SK-MEL-5 (cell line): ENCODE measurements at regions not wholly inside any gene's neighbourhood (a gene's known extent, or its start where the extent isn't known, plus 50 kb on each side); places are given as distances from the start of the nearest gene placed in this dataset.
"Not testable (repeated sequence)": the region's sequence is repeated elsewhere in the genome, so short reads cannot be mapped to it uniquely, and the experiment has no call there.

Experiments
- DNase-seq: peaks from one replicate; pipeline ENCODE4 v3.0.0-alpha.2; 2016; ENCODE audit warnings: low read depth, low spot score
- in situ Hi-C: cut with HindIII; loops from 2 replicates; pipeline ENCODE4 v1.10.0; 2016; ENCODE audit warnings: low sequenced_read_pairs, high pct_unique_total_duplicates, low pct_unique_long_range_greater_than_20kb

DNA sequence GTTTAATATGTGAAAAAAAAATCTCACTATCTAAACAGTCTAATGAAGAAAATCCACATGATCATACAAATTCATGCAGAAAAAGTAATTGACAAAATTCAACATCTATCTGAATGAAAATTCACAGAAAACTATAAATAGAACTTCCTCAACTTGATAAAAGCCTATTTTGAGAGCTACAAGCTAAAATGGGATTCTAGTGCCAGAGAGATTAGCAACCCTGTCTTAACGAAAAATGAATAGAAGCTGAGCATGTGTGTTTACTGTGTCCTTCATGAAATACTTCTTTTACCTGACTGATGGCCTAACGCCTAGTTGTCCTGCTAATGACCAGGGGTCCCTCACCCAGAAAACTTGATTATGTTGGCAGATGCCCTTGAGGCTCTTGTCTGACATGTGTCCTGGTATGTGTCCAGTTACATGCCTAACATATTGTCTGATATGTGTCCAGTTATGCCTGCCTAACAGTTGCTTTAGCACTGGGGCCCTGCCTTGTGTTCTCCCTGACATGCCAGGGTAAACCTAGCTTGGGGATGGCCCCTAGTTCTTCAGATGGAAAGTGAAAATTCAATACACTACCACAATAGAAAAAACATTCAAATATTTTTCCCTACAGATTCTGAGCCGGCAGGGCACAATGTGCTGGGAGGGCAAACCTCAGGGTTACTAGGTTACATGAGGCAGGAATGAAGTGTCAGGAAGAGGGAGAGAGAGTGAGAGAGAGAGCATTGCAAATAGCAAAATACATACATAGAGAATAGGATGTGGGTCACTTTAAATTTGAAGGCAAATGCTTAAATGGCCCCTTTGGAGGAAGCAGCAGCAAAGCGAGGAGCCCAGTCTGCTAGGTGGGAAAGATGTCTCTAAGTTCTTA lies 834.0 kb downstream of the CDH11 start:
- in situ Hi-C loops, result no loop called here
- DNase-seq, result no peak

DNA sequence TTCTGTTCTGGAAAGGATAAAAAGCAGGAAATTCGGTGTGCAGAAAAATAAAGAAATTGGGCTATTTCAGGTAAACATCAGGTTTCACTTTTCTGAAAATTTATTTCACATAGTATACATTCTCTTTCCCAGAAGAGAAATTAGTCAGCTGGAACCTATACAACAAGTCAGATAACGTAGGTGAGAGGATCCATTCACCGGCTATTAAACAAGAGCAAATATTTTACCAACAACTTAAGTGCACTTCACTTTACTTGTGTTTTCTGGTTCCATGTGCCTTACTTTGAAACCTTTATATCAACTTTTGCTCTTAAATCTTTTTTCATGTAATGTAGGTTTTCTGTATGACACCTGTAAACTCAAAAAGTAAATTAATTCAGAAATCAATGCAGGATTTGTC lies 839.7 kb downstream of the CDH11 start:
- in situ Hi-C loops, result no loop called here
- DNase-seq, result no peak

DNA sequence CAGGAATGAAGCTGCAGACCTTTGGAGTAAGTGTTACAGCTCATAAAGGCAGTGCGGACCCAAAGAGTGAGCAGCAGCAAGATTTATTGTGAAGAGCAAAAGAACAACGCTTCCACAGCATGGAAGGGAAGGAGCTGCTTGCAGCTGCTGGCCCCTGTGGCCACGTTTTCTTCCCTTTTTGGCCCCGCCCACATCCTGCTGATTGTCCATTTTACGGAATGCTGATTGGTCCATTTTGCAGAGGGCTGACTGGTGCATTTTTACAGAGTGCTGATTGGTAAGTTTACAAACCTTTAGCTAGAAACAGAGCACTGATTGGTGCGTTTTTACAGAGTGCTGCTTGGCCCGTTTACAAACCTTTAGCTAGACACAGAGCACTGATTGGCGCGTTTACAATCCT lies 841.5 kb downstream of the CDH11 start:
- no peak for DNase-seq
- in situ Hi-C loops, result no loop called here

DNA sequence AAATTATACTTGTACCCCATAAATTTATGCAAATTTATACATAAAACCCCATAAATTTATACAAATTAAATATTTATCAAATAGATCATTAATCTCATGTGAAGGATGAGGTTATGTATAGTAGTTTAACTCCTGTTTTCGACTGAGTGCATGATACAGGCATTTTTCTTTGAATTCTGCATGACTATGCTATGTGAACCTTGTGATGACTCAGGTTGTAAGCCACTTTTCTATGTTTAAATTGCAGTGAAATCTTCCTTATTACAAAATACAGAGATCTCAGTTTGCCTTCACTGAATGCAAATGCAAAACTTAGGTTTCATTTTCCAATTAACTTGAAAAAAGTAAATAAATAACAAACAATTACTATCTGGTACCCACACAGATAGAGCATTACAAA lies 843.7 kb downstream of the CDH11 start:
- in situ Hi-C loops, result no loop called here
- no peak for DNase-seq

DNA sequence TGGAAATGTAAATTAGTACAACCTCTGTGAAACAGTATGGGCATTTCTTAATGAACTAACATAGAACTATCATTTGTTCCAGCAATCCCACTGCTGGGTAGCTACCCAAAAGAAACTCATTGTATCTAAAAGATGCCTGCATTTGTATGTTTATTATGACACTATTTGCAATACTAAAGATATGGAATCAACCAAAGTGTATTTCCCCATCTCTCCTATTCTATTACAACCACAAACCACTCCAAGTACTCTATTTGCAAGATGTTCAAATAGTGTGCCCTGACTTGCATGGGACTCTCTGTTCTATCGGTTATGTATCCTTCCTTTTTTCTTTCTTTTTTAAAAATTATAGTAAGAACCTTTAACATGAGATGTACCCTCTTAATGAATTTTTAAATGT lies 845.2 kb downstream of the CDH11 start:
- in situ Hi-C loops, result no loop called here
- no peak for DNase-seq

DNA sequence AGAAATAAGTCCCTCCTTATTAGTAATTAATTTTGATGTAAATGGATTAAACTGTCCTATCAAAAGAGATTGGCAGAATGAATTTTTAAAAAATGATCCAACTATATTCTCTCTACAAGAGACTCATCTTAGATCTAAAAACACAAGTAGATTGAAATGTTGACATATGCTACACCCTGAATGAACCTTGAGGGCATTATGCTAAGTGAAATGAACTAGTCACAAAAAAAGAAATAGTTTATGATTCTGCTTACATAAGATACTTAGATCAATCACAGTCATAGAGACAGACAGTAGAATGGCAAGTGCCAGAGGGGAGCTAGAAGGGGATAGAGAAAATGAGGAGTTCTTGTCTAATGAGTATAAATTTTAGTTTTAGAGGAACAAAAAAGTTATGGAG lies 849.8 kb downstream of the CDH11 start:
- DNase-seq, result no peak
- in situ Hi-C loops, result no loop called here

DNA sequence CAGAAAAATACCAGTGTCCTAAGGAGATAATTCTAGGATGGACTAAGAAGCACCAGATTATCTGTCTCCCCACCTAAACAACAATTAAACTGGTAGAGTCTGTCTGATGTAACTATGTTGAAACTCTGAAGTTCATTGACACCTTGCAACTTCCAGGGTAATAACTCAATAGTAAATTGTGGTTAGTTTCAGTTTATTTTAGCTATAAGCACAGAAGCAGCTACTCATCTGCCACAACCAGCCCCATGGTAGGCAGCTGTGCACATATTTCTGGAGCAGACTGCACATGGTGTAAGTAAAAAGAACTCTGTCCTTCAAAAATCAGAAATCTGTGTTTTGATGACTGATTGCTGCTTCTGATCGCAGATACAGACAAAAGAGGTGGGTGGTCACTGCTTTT lies 852.1 kb downstream of the CDH11 start:
- in situ Hi-C loops, result no loop called here
- DNase-seq, result no peak

DNA sequence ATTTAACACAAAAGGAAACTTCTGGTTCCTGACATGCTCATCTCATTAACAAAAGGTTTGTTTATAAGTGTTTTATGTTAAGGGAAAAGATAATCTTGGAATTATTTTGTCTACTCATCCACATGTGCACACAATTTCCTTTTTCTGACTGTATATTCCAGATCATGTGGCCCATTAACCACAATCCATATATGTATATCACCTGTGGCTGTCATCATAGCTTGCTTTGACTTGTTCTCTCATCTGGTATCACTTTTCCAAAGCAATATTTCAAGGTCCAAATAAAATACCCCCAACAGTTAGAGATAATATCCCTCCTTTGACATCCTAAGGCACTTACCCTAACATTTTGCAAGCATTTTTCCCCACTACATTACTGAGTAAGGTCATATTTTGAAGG lies 856.1 kb downstream of the CDH11 start:
- no peak for DNase-seq
- in situ Hi-C loops, result no loop called here

DNA sequence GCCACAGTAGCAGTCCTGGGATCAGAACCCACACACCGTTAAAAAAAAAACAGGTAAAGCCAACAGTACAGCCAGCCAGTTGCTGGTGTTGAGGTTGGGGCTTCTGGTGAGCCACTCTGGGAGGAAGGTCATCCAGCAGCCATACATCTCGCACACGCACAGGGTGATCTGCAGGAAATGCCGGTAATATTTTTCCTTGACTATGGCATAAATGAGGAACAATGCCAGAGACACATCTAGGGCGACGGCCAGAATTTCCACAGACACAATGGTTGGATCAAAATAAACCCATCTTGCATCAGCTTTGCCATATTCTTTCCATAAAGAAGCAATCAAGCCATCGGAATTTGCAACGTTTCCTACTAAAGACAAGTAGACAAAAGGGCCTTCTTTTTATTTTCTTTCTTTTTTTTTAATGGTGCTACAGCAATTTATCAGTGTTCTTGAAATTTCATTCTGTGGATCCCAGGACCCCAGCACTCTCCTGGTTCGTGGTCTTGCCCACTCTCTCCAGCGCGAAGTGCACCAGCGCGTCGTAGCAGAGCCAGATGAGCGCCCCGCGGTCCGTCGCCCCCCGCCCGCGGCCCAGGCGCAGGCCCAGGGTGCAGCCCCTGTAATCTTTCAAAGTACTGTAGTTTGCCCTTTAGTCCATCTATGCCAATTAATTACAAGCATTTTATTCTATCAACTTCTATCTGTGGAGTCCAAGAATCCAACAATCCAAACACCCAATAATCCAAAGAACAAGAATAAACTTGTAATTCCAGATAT lies 861.0 kb downstream of the CDH11 start:
- DNase-seq, in situ Hi-C loops: not testable (repeated sequence)

DNA sequence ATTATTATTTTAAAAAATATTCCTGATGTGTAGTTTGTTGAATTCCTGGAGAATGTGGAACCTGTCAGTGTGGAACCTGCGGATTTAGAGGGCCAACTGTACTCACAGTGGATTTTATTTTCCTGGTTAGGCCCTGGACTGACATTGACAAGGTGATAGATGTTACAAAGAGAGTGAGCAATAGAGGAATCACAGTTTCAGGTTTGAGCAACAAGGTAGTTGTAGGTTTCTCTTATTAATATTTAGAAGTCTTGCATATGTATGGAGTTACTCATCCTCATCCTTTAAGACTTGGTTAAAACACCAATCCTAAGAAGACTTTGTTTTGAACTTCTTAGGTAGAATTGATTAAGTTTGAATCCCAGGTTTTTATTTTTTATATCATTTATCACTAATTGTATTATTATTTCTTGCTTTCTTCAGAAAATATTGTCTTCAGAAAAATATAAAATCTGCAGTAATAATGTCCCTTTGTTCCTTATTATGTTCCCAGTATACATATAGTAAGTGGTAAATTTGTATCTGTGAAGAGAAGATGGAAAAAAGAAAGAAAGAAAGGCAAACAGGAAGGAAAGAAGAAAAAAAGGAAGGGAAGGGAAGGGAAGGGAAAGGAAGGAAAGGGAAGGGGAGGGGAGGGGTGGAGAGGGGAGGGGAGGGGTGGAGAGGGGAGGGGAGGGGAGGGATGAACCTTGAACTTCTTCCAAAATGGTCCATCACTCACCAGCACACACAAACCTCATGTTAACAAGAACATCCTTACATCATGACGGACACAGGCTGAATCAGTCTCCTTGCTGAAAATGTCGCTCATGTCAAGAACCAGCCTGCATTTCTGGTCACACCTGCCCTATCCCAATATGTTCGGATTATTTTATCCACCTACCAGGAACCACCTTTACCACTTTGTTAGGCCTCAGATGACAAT lies 867.2 kb downstream of the CDH11 start:
- DNase-seq, result no peak

DNA sequence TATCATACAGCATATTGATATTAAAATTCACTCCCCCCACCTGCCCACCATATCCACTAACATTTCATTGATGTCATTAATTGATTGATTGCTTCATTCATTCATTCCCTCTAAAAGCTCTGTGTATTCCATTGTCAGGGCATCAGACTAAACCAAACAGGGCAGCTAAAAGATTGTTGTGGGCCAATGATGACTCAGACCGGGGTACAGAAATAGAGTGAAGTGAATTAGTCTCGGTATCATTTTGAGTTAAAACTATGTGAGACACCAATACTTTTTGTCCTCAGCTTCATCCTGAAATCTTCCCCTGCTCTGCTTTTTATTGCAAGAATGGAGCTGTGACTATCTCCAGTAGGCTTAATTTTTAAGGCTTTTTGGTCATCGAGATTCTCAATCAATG lies 868.3 kb downstream of the CDH11 start:
- in situ Hi-C loops, result no loop called here
- no peak for DNase-seq

More for the DNA sequence above, 867.2 kb downstream of the CDH11 start:
- in situ Hi-C loops, result no loop called here

DNA sequence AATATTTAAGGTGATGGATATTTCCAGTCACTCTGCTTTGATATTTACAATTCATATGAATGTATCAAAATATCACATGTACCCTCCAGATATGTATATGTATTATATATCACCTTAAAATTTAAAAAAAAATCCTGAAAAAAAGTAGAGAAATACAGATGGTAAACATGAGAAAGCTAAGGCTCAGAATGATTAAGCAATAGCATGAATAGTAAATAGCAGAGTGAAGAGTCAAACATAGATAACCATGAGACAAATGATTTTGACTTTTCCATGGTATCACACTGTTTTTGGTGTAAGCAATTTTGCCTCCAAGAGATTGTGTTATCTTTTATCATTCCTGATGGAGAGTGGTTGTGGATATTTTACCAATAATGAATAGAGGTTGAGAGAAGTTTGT lies 868.8 kb downstream of the CDH11 start:
- no peak for DNase-seq
- in situ Hi-C loops, result no loop called here

DNA sequence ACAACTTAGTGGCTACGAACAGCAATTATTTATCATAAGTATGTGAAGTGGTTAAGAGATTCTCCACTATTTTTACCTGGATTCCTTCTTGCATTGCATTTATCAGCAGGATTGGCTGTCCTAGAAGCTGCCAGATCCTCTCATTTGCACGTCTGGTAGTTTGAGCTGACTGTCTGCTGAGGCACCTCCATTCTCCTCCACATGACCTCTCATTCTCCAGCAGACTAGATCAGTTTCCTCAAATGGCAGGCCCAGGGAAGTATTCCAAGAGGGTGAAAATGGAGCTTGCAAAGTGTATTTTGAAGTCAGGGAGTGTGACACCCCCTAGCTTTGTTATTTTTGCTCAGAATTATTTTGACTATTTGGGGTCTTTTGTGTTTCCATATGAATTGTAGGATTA lies 870.1 kb downstream of the CDH11 start:
- in situ Hi-C loops, result no loop called here
- no peak for DNase-seq

DNA sequence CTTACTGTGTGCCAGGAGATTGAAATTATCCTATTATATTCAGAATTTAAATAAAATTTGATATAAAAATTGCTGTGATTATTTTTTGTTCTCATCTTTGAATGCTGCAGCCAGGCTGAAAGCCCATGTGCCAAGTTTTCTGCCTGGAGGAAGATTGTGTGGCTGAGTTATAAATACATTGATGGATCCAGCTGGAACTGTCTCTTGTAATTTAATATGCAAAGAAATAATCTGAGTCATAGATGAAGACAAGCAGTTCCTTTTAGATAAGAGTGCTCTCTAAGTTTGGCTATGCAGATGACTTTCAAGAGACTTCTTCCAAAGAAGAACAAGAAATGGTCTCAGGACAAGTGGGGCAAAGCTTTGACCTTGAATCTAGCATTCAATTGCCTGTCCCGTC lies 871.0 kb downstream of the CDH11 start:
- in situ Hi-C loops, result no loop called here
- peak; percentile 43 for DNase-seq

DNA sequence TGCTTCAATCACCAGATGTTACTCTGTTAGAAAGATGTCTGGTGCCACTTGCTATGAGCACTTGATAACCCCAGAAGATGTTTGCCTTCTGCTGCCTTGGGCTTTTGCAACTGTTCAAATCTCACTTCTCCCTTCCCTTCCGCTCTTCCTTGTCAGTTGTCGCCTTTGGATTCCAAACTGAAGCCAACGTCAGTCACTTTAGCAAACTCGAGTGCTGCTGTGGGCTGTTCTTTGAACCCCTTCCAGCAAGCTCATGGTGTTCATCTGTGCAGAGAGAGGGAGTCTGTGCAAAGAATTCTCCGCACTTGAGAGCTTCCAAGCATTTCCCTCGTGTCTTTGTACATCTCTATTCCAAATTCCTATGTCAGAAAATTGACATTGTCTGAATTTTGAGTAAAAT lies 879.4 kb downstream of the CDH11 start:
- in situ Hi-C loops, result no loop called here
- DNase-seq, result no peak

DNA sequence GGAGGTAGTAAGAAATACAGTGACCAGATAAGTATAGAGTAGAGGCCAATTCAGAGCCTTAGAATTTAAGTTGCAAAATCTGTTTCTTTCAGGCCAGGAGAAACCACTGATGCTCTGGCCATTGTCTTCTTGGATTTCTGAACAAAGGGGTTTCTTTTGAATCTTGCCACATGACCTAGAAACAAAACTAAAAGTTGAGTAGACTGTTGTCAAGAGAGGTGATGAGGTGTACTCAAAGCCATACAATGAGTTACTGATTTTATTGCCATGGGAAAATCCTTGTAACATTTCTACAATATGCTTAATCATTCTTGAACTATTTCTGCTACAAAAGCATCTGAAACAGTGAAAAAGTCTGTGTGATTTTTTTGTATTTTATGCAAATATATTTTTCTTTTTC lies 881.3 kb downstream of the CDH11 start:
- DNase-seq, result no peak

DNA sequence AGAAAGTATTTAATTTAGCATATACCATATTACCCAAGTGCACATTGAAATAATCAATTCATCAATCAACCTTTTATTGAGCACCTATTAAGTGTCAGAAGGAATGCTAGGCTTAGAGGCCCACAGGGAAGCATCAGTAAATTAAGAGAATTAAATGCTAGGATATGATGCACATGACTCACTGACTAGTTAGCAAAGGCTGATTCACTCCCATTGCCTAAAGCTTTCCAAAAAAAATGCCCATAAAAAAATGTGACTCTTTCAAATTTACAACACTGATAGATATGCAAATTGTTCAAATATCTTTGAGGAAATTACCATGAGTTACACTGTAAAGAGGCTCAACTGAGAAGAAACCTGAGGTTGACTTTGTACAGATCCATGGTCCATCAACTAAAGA lies 883.3 kb downstream of the CDH11 start:
- no peak for DNase-seq
- in situ Hi-C loops, result no loop called here

More for the DNA sequence above, 881.3 kb downstream of the CDH11 start:
- in situ Hi-C loops, result no loop called here

DNA sequence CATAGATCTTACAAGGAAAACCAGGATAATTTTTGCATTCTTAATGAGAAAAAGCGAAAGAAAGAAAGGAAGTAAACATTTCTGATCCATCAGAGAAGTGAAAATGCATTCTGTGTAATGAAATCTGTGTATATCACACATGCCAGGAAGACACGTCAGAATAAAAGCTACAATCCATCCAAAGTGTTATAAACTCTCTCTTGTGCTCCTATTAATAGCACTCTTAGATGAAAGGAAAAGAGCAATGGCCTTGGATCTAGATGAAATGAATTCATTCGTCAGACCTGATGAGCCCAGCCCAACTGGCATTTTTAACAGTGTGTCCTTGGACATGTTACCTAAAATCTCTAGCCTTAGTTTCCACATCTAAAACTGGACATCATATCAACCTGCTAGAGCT lies 885.5 kb downstream of the CDH11 start:
- no peak for DNase-seq
- in situ Hi-C loops, result no loop called here
